ENCODE measurements at regions not wholly inside any gene's neighbourhood (a gene's known extent, or its start where the extent isn't known, plus 50 kb on each side); places are given as distances from the start of the nearest gene placed in this dataset.

- H3K79me2 ChIP-seq (ENCODE audit: control insufficient read depth, insufficient read depth, low read length) = no peaks in the 10 kb centered on the region
- no peaks in the 10 kb centered on the region for H3K9me1 ChIP-seq (ENCODE audit: control insufficient read depth, extremely low read depth, insufficient read depth, low read length)
- H3K9me3 ChIP-seq (ENCODE audit: control insufficient read depth, low read depth, low read length) = no peaks in the 10 kb centered on the region
- H3K4me3 ChIP-seq (ENCODE audit: control insufficient read depth in 2 of 3, extremely low read depth in 1 of 3, insufficient read depth in 2 of 3, low read depth in 1 of 3, low read length in 3 of 3) = no peak overlapping the region
- no peaks in the 10 kb centered on the region for H3K36me3 ChIP-seq (ENCODE audit: control insufficient read depth in 2 of 2, extremely low read depth in 1 of 2, insufficient read depth in 2 of 2, low read length in 2 of 2)
- no peak for DNase-seq (ENCODE audit: low read depth, low spot score)
- H3K4me2 ChIP-seq (ENCODE audit: control insufficient read depth, extremely low read depth, insufficient read depth, low read depth, low read length) = no peak overlapping the region
- H3K9ac ChIP-seq (ENCODE audit: control insufficient read depth, extremely low read depth, insufficient read depth, low read length) = no peak overlapping the region
- no peak overlapping the region for H3K27ac ChIP-seq (ENCODE audit: control insufficient read depth, insufficient read depth, low read length)
- TF ChIP-seq, protein P1, sequence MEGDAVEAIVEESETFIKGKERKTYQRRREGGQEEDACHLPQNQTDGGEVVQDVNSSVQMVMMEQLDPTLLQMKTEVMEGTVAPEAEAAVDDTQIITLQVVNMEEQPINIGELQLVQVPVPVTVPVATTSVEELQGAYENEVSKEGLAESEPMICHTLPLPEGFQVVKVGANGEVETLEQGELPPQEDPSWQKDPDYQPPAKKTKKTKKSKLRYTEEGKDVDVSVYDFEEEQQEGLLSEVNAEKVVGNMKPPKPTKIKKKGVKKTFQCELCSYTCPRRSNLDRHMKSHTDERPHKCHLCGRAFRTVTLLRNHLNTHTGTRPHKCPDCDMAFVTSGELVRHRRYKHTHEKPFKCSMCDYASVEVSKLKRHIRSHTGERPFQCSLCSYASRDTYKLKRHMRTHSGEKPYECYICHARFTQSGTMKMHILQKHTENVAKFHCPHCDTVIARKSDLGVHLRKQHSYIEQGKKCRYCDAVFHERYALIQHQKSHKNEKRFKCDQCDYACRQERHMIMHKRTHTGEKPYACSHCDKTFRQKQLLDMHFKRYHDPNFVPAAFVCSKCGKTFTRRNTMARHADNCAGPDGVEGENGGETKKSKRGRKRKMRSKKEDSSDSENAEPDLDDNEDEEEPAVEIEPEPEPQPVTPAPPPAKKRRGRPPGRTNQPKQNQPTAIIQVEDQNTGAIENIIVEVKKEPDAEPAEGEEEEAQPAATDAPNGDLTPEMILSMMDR (optimal IDR thresholded peaks at IDR 0.05 in 1 of 3, IDR thresholded peaks at IDR 0.05 in 1 of 3, conservative IDR thresholded peaks at IDR 0.05 in 1 of 3; ENCODE audit: extremely low read depth in 1 of 3, insufficient read depth in 2 of 3, low read length in 3 of 3) = no peak
- H3K4me1 ChIP-seq (ENCODE audit: control insufficient read depth, extremely low read depth, insufficient read depth, low read length) = no peaks in the 10 kb centered on the region
- no peak for FAIRE-seq
- dilution Hi-C loops (cut with MboI; ENCODE audit: extremely low pct_ligation_motif_present, low sequenced_read_pairs) = no loop called here
- no peak overlapping the region for H2AFZ ChIP-seq (ENCODE audit: control insufficient read depth, low read length)
- H3K27me3 ChIP-seq (ENCODE audit: control insufficient read depth, extremely low read depth, insufficient read depth, low read length) = no peaks in the 10 kb centered on the region
- no peaks in the 10 kb centered on the region for H4K20me1 ChIP-seq (ENCODE audit: control insufficient read depth, extremely low read depth, insufficient read depth, low read length)
Observed at GRCh38 chr5:158265346-158265745, 406.4 kb upstream of the CLINT1 start.

- Histone ChIP-seq H3K9me1 (ENCODE audit: control insufficient read depth, extremely low read depth, insufficient read depth, low read length) (no peaks in the 10 kb centered on the region), H3K9ac (ENCODE audit: control insufficient read depth, extremely low read depth, insufficient read depth, low read length) (no peak overlapping the region), H3K4me1 (ENCODE audit: control insufficient read depth, extremely low read depth, insufficient read depth, low read length) (no peaks in the 10 kb centered on the region), H2AFZ (ENCODE audit: control insufficient read depth, low read length) (no peak overlapping the region), H3K4me3 (ENCODE audit: control insufficient read depth in 2 of 3, extremely low read depth in 1 of 3, insufficient read depth in 2 of 3, low read depth in 1 of 3, low read length in 3 of 3) (no peak overlapping the region), H3K79me2 (ENCODE audit: control insufficient read depth, insufficient read depth, low read length) (no peaks in the 10 kb centered on the region), H3K36me3 (ENCODE audit: control insufficient read depth in 2 of 2, extremely low read depth in 1 of 2, insufficient read depth in 2 of 2, low read length in 2 of 2) (no peaks in the 10 kb centered on the region), H3K27me3 (ENCODE audit: control insufficient read depth, extremely low read depth, insufficient read depth, low read length) (no peaks in the 10 kb centered on the region), H3K27ac (ENCODE audit: control insufficient read depth, insufficient read depth, low read length) (no peak overlapping the region), H3K9me3 (ENCODE audit: control insufficient read depth, low read depth, low read length) (no peaks in the 10 kb centered on the region), H4K20me1 (ENCODE audit: control insufficient read depth, extremely low read depth, insufficient read depth, low read length) (no peaks in the 10 kb centered on the region), H3K4me2 (ENCODE audit: control insufficient read depth, extremely low read depth, insufficient read depth, low read depth, low read length) (no peak overlapping the region)
- no peak for DNase-seq (ENCODE audit: low read depth, low spot score)
- dilution Hi-C loops (cut with MboI; ENCODE audit: extremely low pct_ligation_motif_present, low sequenced_read_pairs) = no loop called here
- no peak for TF ChIP-seq EZH2 (IDR thresholded peaks at IDR 0.05; ENCODE audit: low read length)
- TF ChIP-seq, protein P1 (optimal IDR thresholded peaks at IDR 0.05 in 1 of 3, IDR thresholded peaks at IDR 0.05 in 1 of 3, conservative IDR thresholded peaks at IDR 0.05 in 1 of 3; ENCODE audit: extremely low read depth in 1 of 3, insufficient read depth in 2 of 3, low read length in 3 of 3) = no peak
- FAIRE-seq = no peak
Observed at GRCh38 chr5:158264264-158264663, 405.3 kb upstream of the CLINT1 start.

Data from keratinocyte (primary cell).